HL-60 (cell line): ENCODE measurements at regions not wholly inside any gene's neighbourhood (a gene's known extent, or its start where the extent isn't known, plus 50 kb on each side); places are given as distances from the start of the nearest gene placed in this dataset.

Source experiments
- POLR2AphosphoS5 ChIP-seq: IDR thresholded peaks from 2 replicates; pipeline ENCODE4 v1.6.1; 2012; ENCODE audit warnings: low read depth
- SPI1 ChIP-seq: IDR thresholded peaks from 2 replicates; pipeline ENCODE4 v1.6.1; 2012; ENCODE audit warnings: low read depth, mild to moderate bottlenecking, borderline replicate concordance
- TF ChIP-seq, protein P1 (sequence below): IDR thresholded peaks from one replicate; pipeline ENCODE4 v1.5.1; 2011; ENCODE audit warnings: low read length, control low read depth, inconsistent platforms; ENCODE audit not compliant: insufficient read depth
- TF ChIP-seq, protein P2 (sequence below): IDR thresholded peaks from 2 replicates; pipeline ENCODE4 v1.6.1; 2012; ENCODE audit warnings: low read depth; ENCODE audit not compliant: insufficient replicate concordance

DNA sequence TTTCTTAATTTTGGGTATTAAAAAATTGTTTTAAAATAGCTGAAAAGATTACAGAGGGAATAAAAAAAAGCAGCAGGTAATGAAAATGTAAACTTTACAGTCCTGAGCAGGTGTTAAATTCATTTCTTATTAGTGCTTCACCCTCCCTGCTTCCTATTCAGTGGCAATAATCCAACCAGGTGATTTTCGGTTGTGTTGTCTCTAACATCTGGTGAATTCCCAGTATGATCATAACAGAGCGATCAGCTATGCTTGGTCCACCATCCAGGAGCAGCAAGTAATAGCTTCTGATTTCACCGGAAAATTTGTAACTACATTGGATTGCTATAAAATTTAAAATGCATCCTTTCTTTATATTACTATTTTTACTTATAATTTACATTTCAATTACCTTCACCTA is 673.1 kb downstream of the SOCS6 start:
- TF ChIP-seq, protein P1, sequence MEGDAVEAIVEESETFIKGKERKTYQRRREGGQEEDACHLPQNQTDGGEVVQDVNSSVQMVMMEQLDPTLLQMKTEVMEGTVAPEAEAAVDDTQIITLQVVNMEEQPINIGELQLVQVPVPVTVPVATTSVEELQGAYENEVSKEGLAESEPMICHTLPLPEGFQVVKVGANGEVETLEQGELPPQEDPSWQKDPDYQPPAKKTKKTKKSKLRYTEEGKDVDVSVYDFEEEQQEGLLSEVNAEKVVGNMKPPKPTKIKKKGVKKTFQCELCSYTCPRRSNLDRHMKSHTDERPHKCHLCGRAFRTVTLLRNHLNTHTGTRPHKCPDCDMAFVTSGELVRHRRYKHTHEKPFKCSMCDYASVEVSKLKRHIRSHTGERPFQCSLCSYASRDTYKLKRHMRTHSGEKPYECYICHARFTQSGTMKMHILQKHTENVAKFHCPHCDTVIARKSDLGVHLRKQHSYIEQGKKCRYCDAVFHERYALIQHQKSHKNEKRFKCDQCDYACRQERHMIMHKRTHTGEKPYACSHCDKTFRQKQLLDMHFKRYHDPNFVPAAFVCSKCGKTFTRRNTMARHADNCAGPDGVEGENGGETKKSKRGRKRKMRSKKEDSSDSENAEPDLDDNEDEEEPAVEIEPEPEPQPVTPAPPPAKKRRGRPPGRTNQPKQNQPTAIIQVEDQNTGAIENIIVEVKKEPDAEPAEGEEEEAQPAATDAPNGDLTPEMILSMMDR = no peak
- no peak for TF ChIP-seq POLR2AphosphoS5
- TF ChIP-seq, protein P2, sequence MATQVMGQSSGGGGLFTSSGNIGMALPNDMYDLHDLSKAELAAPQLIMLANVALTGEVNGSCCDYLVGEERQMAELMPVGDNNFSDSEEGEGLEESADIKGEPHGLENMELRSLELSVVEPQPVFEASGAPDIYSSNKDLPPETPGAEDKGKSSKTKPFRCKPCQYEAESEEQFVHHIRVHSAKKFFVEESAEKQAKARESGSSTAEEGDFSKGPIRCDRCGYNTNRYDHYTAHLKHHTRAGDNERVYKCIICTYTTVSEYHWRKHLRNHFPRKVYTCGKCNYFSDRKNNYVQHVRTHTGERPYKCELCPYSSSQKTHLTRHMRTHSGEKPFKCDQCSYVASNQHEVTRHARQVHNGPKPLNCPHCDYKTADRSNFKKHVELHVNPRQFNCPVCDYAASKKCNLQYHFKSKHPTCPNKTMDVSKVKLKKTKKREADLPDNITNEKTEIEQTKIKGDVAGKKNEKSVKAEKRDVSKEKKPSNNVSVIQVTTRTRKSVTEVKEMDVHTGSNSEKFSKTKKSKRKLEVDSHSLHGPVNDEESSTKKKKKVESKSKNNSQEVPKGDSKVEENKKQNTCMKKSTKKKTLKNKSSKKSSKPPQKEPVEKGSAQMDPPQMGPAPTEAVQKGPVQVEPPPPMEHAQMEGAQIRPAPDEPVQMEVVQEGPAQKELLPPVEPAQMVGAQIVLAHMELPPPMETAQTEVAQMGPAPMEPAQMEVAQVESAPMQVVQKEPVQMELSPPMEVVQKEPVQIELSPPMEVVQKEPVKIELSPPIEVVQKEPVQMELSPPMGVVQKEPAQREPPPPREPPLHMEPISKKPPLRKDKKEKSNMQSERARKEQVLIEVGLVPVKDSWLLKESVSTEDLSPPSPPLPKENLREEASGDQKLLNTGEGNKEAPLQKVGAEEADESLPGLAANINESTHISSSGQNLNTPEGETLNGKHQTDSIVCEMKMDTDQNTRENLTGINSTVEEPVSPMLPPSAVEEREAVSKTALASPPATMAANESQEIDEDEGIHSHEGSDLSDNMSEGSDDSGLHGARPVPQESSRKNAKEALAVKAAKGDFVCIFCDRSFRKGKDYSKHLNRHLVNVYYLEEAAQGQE = no peak
- TF ChIP-seq SPI1 = no peak
